ENCODE measurements at regions not wholly inside any gene's neighbourhood (a gene's known extent, or its start where the extent isn't known, plus 50 kb on each side); places are given as distances from the start of the nearest gene placed in this dataset.

- TF ChIP-seq NANOG (IDR thresholded peaks at IDR 0.05; ENCODE audit: insufficient read depth, low read depth, low read length, poor library complexity, severe bottlenecking) = no peak
- no peak for TF ChIP-seq KDM1A (IDR thresholded peaks at IDR 0.05; ENCODE audit: borderline replicate concordance, low read length)
- no peak for TF ChIP-seq RFX5 (IDR thresholded peaks at IDR 0.05; ENCODE audit: borderline replicate concordance, low read depth, low read length)
Observed at GRCh38 chrX:40855411-40855810, 120.1 kb upstream of the MED14 start (continued).

All from H1 (cell line).